ENCODE measurements at regions not wholly inside any gene's neighbourhood (a gene's known extent, or its start where the extent isn't known, plus 50 kb on each side); places are given as distances from the start of the nearest gene placed in this dataset.

GRCh38 chr22:49216579-49216978, 611.1 kb downstream of the BRD1 start:
- TF ChIP-seq CTCF (conservative IDR thresholded peaks at IDR 0.05; ENCODE audit: low read depth, low read length) (no peak), POLR2A (IDR thresholded peaks at IDR 0.05; ENCODE audit: low read depth, low read length) (no peak), ELK1 (IDR thresholded peaks at IDR 0.05; ENCODE audit: borderline replicate concordance, low read depth, low read length) (no peak), CEBPB (IDR thresholded peaks at IDR 0.05; ENCODE audit: low read depth, low read length) (no peak), MAFK (IDR thresholded peaks at IDR 0.05; ENCODE audit: low read depth, low read length) (no peak), RCOR1 (IDR thresholded peaks at IDR 0.05; ENCODE audit: insufficient replicate concordance, low read length) (no peak), MXI1 (IDR thresholded peaks at IDR 0.05; ENCODE audit: borderline replicate concordance, low read depth, low read length) (no peak), BHLHE40 (IDR thresholded peaks at IDR 0.05; ENCODE audit: low read depth, low read length) (no peak), RAD21 (IDR thresholded peaks at IDR 0.05; ENCODE audit: low read length) (no peak), MAZ (IDR thresholded peaks at IDR 0.05; ENCODE audit: borderline replicate concordance, low read depth, low read length) (no peak), USF2 (IDR thresholded peaks at IDR 0.05; ENCODE audit: low read depth, low read length) (no peak), CHD1 (IDR thresholded peaks at IDR 0.05; ENCODE audit: low read depth, low read length) (no peak), FOS (IDR thresholded peaks at IDR 0.05; ENCODE audit: low read depth, low read length) (no peak), SMC3 (IDR thresholded peaks at IDR 0.05; ENCODE audit: low read depth, low read length) (no peak)

All from IMR-90 (cell line).